Gastroesophageal sphincter (tissue), 3 donors: ENCODE measurements at regions not wholly inside any gene's neighbourhood (a gene's known extent, or its start where the extent isn't known, plus 50 kb on each side); places are given as distances from the start of the nearest gene placed in this dataset.
"Not testable (repeated sequence)": the region's sequence is repeated elsewhere in the genome, so short reads cannot be mapped to it uniquely, and the experiment has no call there.

Experiments
- CTCF ChIP-seq, 4 experiments: fragments of 200-600 bp in 2 of 4; fragments of 450-650 bp in 2 of 4; sonication (generic) in 1 of 4; IDR thresholded peaks; one replicate each; pipeline ENCODE4 v1.5.1; 2017 to 2019; ENCODE audit warnings: antibody characterized with exemption in 4 of 4, mild to moderate bottlenecking in 2 of 4, moderate library complexity in 2 of 4
- POLR2A ChIP-seq, 2 donors: fragments of 450-650 bp; IDR thresholded peaks; one replicate each; pipeline ENCODE4 v1.6.1; 2017; ENCODE audit warnings: antibody characterized with exemption in 2 of 2, mild to moderate bottlenecking in 2 of 2, moderate library complexity in 1 of 2
- POLR2AphosphoS5 ChIP-seq: sonication (generic); formaldehyde crosslinking; IDR thresholded peaks from one replicate; pipeline ENCODE4 v1.6.1; 2017; ENCODE audit warnings: antibody characterized with exemption

GRCh38 chr7:153989066-153989627 lies 63.1 kb upstream of the DPP6 start:
- TF ChIP-seq CTCF (IDR thresholded peaks at IDR 0.05); POLR2AphosphoS5; POLR2A (IDR thresholded peaks at IDR 0.05): not testable (repeated sequence)
